EL (cell line): ENCODE measurements at regions not wholly inside any gene's neighbourhood (a gene's known extent, or its start where the extent isn't known, plus 50 kb on each side); places are given as distances from the start of the nearest gene placed in this dataset.
"Not testable (repeated sequence)": the region's sequence is repeated elsewhere in the genome, so short reads cannot be mapped to it uniquely, and the experiment has no call there.

Experiments
- DNase-seq: peaks from one replicate; pipeline ENCODE4 v3.0.0-alpha.2; 2016

DNA sequence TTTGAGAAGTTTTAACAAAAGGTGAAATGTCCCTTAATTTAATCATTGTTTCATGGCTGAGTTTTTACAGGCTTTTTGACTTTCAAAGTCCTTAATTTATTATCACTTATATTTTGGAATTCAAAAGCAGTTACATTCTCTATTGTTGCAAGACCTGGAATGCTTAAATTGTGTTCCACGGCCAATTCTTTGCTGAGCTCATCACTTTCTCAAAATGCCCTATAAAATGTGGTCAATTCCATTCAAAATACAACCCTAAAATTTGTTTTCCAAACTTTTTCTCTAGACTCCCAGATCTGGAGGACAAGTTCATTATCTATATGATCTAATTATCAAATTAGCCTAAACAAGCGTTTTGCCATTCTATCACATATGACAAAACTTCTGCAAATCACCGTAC, 1051.2 kb downstream of the TDRD15 start:
- no peak for DNase-seq

DNA sequence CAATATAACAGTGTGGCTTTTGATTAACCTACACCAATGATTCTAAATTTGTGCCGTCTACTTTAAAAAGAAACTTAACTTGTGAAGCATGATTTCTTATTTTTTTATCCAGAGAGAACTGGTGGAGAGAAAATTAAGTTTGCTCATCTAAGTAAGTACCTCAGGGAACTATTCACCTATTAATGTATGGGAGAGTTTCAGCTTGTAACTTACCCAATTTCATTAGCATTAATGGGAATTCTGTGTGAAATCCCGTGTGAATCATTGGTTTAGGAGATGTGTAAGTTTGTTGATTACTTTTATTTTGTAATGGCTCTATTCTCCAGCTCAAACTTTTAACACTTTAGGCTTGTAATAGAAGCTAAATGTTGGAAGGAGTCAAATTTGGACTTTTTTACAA, 1061.5 kb downstream of the TDRD15 start:
- DNase-seq = no peak

DNA sequence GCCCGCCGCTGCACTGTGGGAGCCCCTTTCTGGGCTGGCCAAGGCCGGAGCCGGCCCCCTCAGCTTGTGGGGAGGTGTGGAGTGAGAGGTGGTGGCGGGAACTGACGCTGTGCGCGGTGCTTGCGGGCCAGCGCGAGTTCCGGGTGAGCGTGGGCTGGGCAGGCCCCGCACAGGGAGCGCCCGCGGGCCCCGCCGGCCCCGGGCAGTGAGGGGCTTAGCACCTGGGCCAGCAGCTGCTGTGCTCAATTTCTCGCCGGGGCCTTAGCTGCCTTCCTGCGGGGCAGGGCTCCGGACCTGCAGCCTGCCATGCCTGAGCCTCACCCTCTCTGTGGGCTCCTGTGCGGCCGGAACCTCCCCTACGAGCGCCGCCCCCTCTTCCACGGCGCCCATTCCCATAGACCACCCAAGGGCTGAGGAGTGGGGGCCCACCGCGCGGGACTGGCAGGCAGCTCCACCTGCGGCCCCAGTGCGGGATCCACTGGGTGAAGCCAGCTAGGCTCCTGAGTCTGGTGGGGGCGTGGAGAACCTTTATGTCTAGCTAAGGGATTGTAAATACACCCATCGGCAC, 1062.6 kb downstream of the TDRD15 start:
- not testable (repeated sequence) for DNase-seq

DNA sequence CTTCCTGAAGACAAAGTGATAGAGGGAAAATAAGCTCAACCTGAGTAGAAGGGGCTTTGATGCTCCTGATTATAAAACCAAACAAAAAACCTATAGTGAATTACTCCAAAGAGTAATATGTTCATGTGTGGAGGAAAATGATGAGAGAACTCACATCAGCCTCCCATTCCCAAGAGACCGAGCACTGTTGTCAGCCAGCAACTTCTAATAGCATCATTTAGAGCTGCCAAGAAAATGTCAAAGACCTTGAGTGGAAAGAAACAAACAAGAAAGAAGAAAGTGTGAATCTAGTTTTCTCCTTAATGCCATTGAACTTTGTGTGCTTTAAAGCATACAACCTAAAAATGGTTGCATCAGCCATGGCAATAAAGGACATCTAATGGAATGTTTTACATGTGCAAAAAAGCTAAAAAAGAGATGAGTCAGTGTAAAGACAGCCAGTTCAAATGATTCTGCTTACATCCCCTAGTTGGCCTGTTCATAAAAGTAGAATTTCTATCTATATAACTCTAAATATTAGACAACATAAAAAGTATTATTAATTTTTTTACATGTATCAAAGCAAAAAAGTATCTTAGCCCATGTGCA, 1066.2 kb downstream of the TDRD15 start:
- peak; percentile 1 for DNase-seq

DNA sequence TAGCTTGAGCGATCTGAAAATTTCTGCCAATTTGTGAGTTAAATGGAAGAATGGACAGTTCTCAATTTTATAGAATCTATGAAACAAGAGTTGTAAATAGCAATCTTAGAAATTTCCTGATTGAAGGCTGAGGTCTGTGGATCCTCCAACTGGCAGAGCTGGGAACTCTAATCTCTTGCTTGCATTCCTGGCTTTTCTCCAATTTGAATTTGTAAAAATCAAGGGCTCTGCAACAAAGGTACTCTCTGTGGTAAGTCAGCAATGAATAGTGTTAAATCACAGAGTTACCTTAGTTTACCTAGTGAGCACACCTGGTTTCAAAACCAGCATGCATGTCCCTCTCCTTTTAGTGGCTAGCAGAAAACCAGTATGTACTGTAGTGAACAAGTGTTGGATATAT, 1070.5 kb downstream of the TDRD15 start:
- DNase-seq = no peak

DNA sequence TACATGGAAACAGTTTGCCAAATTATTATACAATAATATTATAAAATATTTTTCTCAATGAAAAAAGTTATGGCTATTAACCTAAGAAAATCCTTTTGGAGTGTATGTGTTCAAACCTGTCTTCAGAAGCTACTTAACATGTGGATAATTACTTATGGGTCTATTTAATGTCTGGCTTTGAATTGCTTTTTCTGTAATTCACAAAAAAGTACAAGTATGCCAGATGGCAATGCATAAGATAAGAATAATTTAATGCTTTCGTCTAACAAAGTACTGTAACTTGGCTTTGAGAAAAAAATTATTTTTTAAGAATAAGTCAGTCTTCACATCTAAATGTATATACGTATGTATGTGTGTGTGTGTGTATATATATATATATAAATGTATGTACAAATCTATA, 1073.0 kb downstream of the TDRD15 start:
- no peak for DNase-seq

DNA sequence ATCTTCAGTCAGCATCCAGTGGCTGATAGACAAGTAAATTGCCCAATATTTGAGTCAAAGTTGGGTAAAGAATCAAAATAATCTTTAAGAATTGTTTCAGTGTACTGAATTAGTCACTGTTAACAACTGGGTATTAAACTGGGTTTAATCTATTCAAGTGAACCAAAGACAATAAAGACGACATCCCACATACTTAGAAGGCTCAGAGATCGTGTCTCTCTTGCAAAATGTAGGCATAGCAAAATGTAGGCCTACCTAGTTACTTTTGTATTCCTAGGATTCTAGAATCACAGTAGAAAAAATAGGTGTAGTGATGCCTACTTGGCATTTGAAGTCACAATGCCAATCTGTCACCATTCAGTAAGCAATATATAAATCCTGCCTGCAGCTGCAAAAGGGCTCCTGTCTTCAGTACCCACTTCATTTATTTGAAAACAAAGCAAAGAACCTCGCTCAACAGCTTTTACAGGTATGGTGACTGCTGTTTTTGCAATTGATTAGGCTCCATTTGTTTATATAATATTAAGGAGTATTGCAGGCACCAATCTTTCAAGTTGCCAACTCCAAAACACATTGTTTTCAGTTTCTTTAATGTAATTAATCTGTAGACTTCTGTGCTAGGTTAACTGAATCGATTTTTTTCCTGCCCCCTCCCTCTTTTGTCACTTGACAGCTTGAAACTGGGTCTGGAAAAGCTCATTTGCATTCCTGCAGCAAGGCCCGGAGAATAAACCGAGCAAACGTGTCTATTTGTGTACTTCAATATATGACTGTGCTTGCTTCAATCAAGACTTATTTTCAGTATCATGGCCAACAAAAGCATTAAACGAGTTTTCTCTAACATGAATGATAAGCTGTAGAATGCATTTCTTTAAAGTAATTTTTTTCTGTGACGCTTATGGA, 1074.9 kb downstream of the TDRD15 start:
- DNase-seq = no peak

DNA sequence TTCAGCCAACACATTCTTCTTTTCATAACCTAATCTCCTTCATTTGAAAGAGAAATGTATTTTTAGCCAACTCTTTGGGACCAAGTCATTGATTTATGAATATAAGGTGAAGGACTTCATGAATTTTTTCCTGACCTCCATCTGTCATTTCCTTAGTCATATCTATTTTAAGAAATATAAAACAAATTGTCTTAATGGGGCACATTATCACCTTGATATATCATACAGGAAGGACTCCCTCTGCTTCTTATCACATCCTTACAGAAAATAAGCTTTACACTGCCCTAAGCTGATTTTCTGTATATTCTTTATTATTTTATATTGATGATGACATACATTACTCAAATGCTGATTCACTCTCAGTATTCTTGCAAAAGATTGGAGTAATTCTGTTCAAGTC, 1076.2 kb downstream of the TDRD15 start:
- DNase-seq = no peak

DNA sequence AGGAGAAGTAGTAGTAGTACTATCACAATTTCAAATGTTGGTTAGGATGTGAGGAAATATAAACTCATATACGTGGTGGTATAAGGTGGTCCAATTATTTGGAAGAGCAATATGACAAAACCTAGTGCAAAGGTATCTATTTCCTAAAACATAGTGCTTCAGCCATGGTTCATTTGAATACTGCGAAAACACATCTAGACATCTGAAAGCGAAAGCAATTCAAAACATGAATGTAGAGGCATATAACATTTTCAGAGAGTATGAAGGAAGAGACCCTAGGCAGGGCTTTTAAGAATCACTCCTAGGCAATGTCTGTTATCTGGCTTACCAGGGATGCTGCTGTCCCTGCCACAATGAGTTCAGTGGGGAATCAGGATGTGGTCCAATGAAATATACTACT, 1085.8 kb downstream of the TDRD15 start:
- DNase-seq = no peak

DNA sequence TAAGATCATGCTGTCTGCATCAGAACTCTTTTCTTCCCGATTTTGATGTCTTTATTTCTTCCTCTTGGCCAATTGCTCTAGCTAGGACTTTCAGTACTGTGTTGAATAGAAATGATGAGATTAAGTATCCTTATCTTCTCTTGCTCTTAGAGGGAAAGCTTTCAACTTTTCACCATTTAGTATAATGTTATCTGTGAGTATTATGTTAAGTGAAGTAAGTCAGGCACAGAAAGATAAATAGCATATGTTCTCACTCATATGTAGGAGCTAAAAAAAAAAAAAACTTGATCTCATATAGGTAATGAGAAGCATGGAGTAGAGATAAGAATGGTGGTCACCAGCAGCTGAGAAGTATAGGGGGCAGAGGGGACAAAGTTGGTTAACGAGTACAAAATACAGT, 1089.5 kb downstream of the TDRD15 start:
- no peak for DNase-seq

DNA sequence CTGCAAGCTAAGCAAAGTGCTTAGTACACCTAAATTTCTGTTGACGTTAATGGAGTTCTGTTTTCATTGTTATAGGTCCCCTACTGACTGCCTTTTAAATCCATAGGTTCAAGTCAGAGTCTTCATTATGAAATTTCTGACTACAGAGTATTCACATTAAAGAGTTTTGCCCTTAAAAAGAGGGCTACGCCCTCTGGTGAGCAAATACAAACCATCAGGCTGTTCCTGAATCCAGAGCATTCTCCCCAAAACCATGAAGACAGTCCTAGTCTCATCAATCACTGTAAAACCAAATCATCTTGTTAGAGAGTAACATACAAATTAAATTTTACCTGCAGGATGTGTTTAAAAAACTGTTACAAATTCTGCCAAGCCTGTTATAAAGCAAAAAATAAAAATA, 1091.7 kb downstream of the TDRD15 start:
- DNase-seq = no peak

DNA sequence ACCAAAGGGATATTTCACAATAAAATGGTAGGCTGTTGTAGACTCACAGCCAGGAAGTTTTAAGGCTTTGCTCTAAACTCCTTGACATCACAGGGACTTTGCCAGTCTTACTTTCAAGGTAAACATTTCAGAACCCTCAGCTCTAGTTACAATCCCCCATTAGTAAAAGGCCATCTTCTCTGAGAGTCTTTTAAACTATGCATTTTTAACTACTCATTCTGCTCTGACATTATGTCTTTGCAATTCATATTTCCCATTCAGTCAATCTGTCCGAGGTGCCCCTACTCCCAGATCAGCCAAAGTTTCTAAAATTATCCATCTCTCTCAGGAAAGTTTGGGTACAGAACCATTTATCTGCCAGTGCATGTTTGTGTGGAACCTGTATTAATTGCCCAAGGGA, 1094.1 kb downstream of the TDRD15 start:
- no peak for DNase-seq

DNA sequence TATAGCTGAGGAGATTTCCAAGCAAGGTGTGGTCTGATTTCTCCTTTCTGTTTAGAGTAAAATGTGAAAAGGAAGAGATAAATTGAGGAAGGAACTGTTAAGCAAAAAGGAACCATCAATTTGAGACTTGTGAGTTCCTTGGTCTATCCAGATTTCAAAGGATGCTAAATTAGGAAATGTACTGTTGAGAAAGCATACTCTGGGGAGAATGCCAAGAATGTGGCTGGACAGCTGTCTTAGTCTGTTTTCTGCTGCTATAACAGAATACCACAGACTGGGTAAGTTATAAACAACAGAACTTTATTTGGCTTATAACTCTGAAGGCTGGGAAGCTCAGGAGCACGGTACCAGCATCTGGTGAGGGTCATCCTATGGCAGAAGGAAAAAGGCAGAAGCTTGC, 1097.2 kb downstream of the TDRD15 start:
- no peak for DNase-seq

DNA sequence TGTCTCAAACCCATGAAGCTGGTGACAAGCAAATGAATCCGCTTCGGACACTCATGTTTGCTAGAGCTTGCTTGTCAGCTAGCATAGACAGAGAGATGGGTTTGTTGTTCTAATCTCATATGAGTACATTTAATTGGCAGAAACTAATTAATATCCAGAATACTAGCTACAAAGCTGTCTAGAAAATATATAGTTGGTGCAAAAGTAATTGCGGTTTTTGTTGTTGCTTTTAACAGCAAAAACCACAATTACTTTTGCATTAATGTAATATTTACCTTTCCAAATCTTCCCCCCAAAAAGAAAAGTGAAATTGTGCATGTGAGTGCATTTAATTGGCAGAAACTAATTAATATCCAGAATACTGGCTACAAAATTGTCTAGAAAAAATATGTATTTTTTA, 1115.2 kb downstream of the TDRD15 start:
- DNase-seq = no peak

DNA sequence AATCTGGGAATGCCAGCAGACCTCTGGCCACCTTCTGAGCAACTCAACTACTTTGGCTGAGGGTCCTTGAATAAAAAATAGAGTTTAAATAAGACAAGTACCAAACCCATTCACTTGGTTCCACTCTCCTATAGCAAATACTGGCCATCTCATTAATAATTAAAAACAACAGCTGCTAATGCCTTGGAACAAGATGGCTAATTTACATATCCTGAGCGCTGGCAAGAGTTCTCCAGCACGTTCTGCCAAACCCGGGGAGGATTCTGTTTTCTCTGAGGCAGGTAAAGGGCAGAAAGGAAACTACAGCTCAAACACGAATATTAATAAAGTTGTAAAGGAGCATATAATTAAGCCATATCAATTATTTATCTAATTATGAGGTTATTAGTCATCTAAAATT, 1123.7 kb downstream of the TDRD15 start:
- no peak for DNase-seq

DNA sequence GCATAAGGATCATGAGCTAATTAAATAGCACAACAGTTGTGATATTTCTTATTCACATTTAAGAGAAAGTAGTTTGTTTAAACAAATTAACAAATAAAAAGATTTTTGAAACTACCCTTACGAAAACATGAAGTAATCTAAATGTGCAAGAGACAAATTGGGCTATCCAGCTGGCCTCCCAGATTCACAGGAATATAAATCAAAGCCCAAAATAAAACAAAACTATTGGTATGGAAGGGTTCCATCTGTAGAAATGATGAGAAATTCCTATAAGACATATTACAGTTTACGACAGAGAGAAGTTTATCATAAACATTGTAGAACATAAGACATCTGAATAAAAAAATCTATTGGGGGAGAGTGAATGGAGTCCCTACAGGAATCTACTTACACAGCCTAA, 1125.1 kb downstream of the TDRD15 start:
- no peak for DNase-seq

DNA sequence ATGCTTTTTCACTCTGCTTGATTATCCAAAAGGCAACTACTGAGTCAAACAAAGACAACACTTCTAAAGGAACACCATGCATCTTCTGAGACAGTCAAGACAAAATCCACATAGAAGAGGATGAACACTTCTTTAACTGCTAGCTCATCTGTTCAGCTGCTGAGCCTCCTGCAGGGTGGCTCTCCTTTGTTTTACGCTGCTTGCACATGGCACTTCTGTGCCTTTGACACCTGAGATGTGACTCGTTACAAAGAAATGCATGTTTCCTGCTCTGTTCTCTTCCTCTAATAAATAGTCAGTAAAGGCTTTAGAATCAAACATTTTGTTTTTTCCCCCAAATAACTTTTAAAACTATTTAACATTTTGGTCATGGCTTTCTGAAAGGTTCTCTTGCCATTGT, 1129.4 kb downstream of the TDRD15 start:
- DNase-seq = no peak

DNA sequence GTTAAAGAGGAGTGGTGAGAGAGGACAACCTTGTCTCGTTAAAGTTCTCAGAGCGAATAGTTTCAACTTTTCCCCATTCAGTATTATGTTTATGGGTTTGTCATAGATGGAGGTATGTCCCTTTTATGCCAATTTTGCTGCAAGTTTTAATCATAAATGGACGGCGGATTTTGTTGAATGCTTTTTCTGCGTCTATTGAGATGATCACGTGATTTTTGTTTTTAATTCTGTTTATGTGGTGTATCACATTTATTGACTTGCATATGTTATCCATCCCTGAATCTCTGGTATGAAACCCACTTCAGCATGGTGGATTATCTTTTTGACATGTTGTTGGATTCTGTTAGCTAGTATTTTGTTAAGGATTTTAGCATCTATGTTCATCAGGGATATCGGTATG, 1123.8 kb upstream of the KLHL29 start:
- DNase-seq = no peak

DNA sequence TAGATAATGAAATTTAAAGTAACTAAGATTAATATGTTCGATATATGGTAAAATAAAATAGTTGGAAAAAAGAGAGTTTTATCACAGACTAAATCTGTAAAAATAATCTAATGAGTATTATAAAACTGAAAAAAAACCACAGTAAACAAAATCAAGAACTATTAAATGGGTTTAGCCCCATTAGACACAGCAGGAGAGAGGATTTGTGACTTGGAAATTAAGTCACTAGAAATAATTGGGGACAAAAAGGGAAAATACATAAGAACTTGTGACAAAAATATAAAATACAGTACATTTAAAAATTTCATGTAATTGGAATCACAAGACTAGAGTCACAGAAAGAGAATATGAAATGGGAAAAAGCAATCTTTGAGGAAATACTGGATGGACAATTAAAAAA, 1114.6 kb upstream of the KLHL29 start:
- no peak for DNase-seq

DNA sequence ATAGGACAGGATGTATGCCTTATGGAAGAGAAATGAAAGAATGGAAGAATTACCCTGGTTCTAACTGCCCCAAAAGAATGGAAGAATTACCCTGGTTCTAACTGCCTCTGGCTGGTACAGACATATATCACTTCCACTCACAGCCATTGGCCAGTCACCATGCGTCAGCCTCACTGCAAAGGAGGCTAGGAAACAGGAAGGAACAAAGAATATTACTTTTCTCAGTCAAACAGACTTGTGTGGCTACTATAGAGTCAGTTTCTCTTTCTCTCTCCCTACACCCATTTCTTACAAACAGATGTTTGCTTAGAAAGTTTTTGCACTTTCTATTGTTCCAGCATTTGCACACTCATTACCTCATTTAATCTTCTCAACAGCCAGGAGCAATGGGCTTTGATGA, 1111.1 kb upstream of the KLHL29 start:
- no peak for DNase-seq

DNA sequence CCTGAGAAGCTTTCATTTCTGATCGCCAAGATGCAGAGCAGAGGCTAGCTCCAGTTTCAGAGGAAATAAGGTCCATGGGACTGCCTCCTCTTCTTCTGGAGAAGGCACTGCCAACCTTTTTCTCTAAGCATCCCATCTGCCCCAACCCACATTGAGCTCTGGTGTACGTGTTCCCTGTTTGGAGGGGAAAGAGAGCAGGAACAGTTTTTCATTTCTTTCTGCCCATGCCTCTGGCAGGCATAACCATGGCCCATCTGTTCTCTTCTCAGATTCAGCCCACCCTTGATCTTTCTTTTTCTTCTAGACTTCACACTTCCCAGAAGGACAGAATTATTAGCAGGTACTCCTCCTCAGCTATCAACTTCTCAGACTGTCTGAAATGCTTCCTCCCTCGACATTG, 1110.3 kb upstream of the KLHL29 start:
- DNase-seq = no peak

DNA sequence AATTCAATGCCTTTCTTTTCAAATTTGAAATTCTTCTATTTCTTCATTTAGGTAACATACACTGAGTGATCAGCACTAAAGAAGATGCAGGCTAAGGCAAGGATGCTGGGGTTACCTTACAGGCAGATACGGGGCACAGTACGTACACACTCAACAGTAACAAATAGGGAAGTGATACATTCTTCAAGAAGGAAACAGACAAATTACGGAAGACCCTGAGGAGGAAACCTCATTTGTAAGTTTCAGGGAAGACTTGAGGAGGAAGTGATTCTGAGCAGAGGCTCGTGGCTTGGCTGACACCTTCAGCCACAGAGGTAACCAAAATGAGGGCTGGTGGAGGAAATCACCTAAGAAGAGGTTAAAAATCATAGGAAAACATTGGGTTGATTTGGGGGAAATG, 1108.3 kb upstream of the KLHL29 start:
- DNase-seq = no peak

DNA sequence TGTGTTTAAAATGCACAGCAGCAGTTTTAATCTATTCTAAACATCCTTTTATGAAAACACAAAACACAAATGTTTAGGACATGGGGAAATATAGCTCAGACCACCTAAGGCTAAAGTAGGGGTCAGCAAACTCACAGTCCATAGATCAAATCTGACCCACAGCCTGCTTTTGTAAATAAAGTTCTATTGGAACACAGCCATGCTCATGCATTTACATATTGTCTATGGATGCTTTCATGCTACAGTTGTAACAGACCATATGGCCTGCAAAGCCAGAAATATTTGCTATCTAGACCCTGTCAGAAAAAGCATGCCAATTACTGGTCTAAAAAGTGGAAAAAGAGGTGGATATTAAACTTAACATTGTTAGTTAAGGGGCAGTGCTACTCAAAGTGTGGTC, 1105.4 kb upstream of the KLHL29 start:
- DNase-seq = no peak

DNA sequence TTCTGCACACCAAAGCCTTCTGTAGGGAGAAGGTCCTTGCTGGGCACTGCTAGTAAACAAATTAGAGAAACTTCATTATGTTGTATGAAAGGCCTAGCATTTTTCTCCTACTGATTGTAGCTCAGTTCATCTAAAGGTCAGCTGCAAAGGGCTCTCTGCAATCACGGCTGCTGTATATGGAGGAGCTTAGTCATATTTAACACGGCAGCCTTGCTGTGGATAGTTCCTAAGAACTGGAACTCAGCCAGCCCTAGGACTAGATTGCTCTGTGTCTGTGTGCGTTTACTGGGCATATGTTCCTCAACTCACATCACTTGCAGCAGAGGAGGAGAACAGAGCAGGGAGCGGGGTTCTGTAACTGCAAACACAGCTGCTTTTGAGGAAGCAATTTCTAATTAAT, 1103.9 kb upstream of the KLHL29 start:
- peak; percentile 43 for DNase-seq

DNA sequence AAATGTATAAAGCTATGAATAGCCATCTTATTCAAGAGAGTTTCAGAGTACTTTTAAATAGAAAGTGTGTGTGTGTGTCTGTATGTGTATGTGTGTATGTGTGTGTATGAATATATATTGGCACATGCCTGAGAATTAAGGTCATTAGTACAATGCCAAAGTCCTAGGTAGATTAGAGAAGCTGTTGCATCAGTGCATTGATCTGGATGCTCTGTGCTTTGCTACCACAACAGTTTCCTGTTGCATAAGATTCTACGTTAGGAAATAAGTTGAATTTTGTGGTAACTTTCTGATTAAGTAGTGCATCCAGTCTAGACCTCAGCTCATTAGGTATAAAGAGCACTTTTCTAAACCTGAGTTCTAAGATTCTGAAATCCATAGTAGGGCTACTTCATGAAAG, 1102.8 kb upstream of the KLHL29 start:
- DNase-seq = no peak
